ENCODE measurements at regions not wholly inside any gene's neighbourhood (a gene's known extent, or its start where the extent isn't known, plus 50 kb on each side); places are given as distances from the start of the nearest gene placed in this dataset.

DNA sequence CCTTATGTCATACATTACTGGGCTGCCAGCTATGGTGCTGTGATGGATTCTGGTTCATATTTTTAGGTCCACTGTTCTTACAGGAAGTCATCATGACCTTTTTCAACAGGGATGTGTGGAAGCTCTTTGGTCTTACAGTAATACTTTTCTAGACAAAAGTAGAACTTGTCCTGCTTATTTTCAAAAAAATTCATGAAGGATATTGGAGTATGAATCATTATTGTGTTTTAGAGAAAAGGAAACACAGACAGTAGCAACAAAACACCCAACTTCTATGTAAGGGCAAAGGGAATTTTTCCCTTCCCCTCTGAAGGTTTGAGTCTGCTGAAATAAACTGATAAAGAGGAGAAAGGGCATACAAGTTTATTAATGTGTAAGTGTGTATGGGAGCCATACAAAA is 54.7 kb upstream of the FAM9C start:
- DNase-seq: no peak

DNA sequence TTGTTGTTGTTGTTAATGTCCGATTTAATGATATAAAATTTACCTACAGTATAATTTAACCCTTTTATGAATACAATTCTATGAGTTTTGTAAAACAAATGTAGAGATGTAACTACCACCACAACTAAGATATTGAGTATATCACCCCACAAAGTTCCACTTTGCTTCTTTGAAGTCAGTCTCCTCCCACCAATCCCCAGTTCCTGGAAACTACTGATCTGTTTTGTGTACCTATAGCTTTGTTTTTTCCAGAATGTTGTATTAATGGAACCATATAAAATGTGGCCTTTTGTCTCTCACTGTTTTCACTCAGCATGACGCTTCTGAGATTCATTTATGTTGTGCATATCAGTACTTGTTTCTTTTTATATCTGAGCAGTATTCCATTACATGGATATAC is 52.3 kb upstream of the FAM9C start:
- DNase-seq: no peak

DNA sequence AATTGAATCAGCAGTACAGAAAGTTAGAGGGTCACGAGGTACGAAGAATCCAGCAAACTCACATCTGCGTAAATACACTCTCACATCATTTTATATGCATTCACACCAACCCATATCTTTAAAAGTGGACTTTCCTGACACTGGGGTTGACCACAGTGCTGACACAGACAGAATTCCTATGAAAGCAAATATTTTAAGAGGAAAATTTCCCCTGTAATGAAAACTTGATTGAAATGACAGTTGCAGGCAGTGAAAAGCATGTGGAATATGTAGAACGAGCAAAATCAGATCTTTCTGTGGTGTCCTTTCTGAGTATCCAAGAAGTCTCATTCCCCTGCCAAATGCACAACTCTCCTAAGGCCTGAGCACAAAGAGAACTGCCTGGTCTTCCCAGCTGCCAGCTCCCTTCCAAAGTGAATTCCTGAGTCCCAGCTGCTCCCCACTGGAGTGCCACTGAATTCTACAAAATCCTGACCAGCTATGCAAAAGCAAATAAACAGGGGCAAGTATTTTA is 50.5 kb upstream of the FAM9C start:
- DNase-seq: no peak

DNA sequence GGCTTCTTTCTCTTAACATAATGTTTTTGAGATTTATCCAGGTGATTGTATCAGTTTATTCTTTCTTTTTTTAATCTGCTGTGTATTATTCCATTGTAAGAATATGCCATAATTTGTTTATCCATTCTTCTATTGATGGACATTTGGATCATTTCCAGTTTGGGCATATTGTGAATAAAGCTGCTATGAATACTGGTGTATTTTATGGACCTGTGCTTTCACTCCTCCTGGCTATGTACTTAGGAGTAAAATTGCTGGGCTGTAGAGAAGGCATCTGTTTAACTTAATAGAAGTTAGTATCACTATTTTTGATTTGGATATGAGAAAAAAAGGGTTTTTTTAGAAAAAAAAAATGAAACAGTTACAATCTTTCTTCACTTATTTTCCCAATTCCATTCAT is 50.0 kb upstream of the FAM9C start:
- DNase-seq: no peak
